GM12878 (cell line): ENCODE measurements at regions not wholly inside any gene's neighbourhood (a gene's known extent, or its start where the extent isn't known, plus 50 kb on each side); places are given as distances from the start of the nearest gene placed in this dataset.

ENCODE experiments used
- ATAC-seq: fragments of 200-7000 bp; cut with Tn5 transposase; 3 replicates; pipeline ENCODE4 v1.9.1; 2020; ENCODE audit warnings: mild to moderate bottlenecking, moderate library complexity
- BruUV-seq: library from RNA; stranded (reverse); fragments of 400-500 nt; replicated peaks from 2 replicates; lab custom pipeline; 2021; lab: Mats Ljungman, UMichigan
- CTCF ChIA-PET: fragments of 300-600 bp; sonication (Branson Sonifier 250); formaldehyde crosslinking; extraction: SDS; loops from one replicate; lab custom pipeline; 2021; ENCODE audit warnings: inconsistent platforms; lab: Yijun Ruan, JAX
- POLR2A ChIA-PET: fragments of 350-600 bp; formaldehyde crosslinking; extraction: SDS; loops from one replicate; lab custom pipeline; 2021; ENCODE audit warnings: inconsistent platforms; lab: Charles Lee
- RAD21 ChIA-PET: fragments of 300-600 bp; sonication (Branson Sonifier 250); formaldehyde crosslinking; loops from one replicate; lab custom pipeline; 2023; ENCODE audit warnings: antibody characterized with exemption; ENCODE audit not compliant: unreplicated experiment; lab: Charles Lee
- SMC1A ChIA-PET: fragments of 300-600 bp; sonication (Branson Sonifier 250); formaldehyde crosslinking; loops from one replicate; lab custom pipeline; 2023; ENCODE audit not compliant: unreplicated experiment, uncharacterized antibody; lab: Charles Lee
- DNase-seq: peaks from one replicate; pipeline ENCODE4 v3.0.0-alpha.2; 2011; ENCODE audit warnings: low read depth, low spot score
- FAIRE-seq: peaks from 3 replicates; lab custom pipeline; 2011; peaks lifted over from hg19 to GRCh38; lab: Jason Lieb, UNC
- H2AFZ ChIP-seq: 2 replicates; pipeline ENCODE4 v1.6.0; 2011; ENCODE audit warnings: low read depth, low read length, control low read depth; ENCODE audit not compliant: control insufficient read depth
- H3K27ac ChIP-seq: 2 replicates; pipeline ENCODE4 v1.5.1; 2011; ENCODE audit warnings: control low read depth; ENCODE audit not compliant: control insufficient read depth, insufficient read depth
- H3K27me3 ChIP-seq, 2 experiments: replicated peaks in 1 of 2; 2 replicates each; pipeline versions ENCODE4 v1.6.0 to v1.6.1; 2011; ENCODE audit warnings: low read length in 1 of 2; ENCODE audit not compliant: control insufficient read depth in 2 of 2, insufficient read depth in 2 of 2
- H3K36me3 ChIP-seq, 2 experiments: 2 replicates each; pipeline ENCODE4 v1.5.1; 2011; ENCODE audit warnings: low read length in 1 of 2; ENCODE audit not compliant: control insufficient read depth in 2 of 2, insufficient read depth in 2 of 2
- H3K4me1 ChIP-seq: 2 replicates; pipeline ENCODE4 v1.6.1; 2011; ENCODE audit warnings: mild to moderate bottlenecking, low read length, moderate library complexity, mixed read lengths; ENCODE audit not compliant: control insufficient read depth, insufficient read depth
- H3K4me2 ChIP-seq: 2 replicates; pipeline ENCODE4 v1.6.0; 2011; ENCODE audit warnings: control low read depth; ENCODE audit not compliant: control insufficient read depth, insufficient read depth
- H3K4me3 ChIP-seq: fragments of 200-600 bp; sonication (generic); 2 replicates; pipeline ENCODE4 v1.5.1; 2016
- H3K79me2 ChIP-seq: 2 replicates; pipeline ENCODE4 v1.6.0; 2011; ENCODE audit warnings: low read length; ENCODE audit not compliant: control insufficient read depth, insufficient read depth
- H3K9ac ChIP-seq: 2 replicates; pipeline ENCODE4 v1.8.0; 2011; ENCODE audit warnings: low read length, control low read depth, mixed read lengths; ENCODE audit not compliant: control insufficient read depth, insufficient read depth
- H3K9me3 ChIP-seq: replicated peaks from 3 replicates; pipeline ENCODE4 v1.5.1; 2011; ENCODE audit warnings: mild to moderate bottlenecking, low read length; ENCODE audit not compliant: control insufficient read depth, insufficient read depth
- H4K20me1 ChIP-seq: 2 replicates; pipeline ENCODE4 v1.6.0; 2011; ENCODE audit not compliant: control insufficient read depth, insufficient read depth
- BACH1 ChIP-seq: fragments of 450-650 bp; IDR thresholded peaks from 2 replicates; pipeline ENCODE4 v1.6.1; 2017; ENCODE audit warnings: mild to moderate bottlenecking, borderline replicate concordance
- CBX3 ChIP-seq: fragments of 200-600 bp; sonication (generic); IDR thresholded peaks from 2 replicates; pipeline ENCODE4 v1.6.1; 2016; ENCODE audit warnings: low read depth, borderline replicate concordance
- CBX5 ChIP-seq: sonication (generic); IDR thresholded peaks from 2 replicates; pipeline ENCODE4 v1.6.1; 2016; ENCODE audit warnings: low read depth, moderate library complexity, mild to moderate bottlenecking, inconsistent platforms
- ESRRA ChIP-seq: IDR thresholded peaks from 2 replicates; pipeline ENCODE4 v1.6.1; 2012; ENCODE audit warnings: mild to moderate bottlenecking, low read length, improper control_type of control experiment
- IRF3 ChIP-seq: fragments of 450-650 bp; IDR thresholded peaks from 2 replicates; pipeline ENCODE4 v1.6.1; 2014; ENCODE audit warnings: mild to moderate bottlenecking
- JUND ChIP-seq: IDR thresholded peaks from 2 replicates; pipeline ENCODE4 v1.6.1; 2012; ENCODE audit warnings: low read depth, mild to moderate bottlenecking, low read length, improper control_type of control experiment, moderate library complexity
- NFIC ChIP-seq: IDR thresholded peaks from 2 replicates; pipeline ENCODE4 v1.6.1; 2012; ENCODE audit warnings: low read depth, mild to moderate bottlenecking, inconsistent platforms, low read length, moderate library complexity
- NFXL1 ChIP-seq: fragments of 450-650 bp; IDR thresholded peaks from 2 replicates; pipeline ENCODE4 v1.6.1; 2017; ENCODE audit warnings: antibody characterized with exemption, mild to moderate bottlenecking, borderline replicate concordance
- NFYB ChIP-seq: IDR thresholded peaks from 2 replicates; pipeline ENCODE4 v1.6.1; 2011; ENCODE audit warnings: low read depth, mild to moderate bottlenecking, low read length, improper control_type of control experiment, moderate library complexity; ENCODE audit not compliant: insufficient read depth
- RBBP5 ChIP-seq: fragments of 200-600 bp; sonication (generic); conservative IDR thresholded peaks from 2 replicates; pipeline ENCODE4 v1.6.1; 2016
- RUNX3 ChIP-seq: IDR thresholded peaks from 2 replicates; pipeline ENCODE4 v1.6.1; 2012; ENCODE audit warnings: low read length, inconsistent platforms
- SMAD5 ChIP-seq: IDR thresholded peaks from 2 replicates; pipeline ENCODE4 v1.6.1; 2016; ENCODE audit warnings: antibody characterized with exemption, low read depth
- SREBF1 ChIP-seq: IDR thresholded peaks from 2 replicates; pipeline ENCODE4 v1.6.1; 2012; ENCODE audit warnings: mild to moderate bottlenecking, low read length
- STAT3 ChIP-seq: IDR thresholded peaks from 2 replicates; pipeline ENCODE4 v1.6.1; 2011; ENCODE audit warnings: low read depth, low read length, improper control_type of control experiment
- SUZ12 ChIP-seq: fragments of 200-600 bp; sonication (generic); IDR thresholded peaks from one replicate; pipeline ENCODE4 v1.6.1; 2018; ENCODE audit warnings: antibody characterized with exemption, mild to moderate bottlenecking; ENCODE audit not compliant: unreplicated experiment
- TCF7 ChIP-seq: IDR thresholded peaks from 2 replicates; pipeline ENCODE4 v1.6.1; 2014; ENCODE audit warnings: antibody characterized with exemption, borderline replicate concordance
- WRNIP1 ChIP-seq: IDR thresholded peaks from 2 replicates; pipeline ENCODE4 v1.6.1; 2011; ENCODE audit warnings: low read depth, low read length, improper control_type of control experiment, borderline replicate concordance
- WGBS: methylation state at CpG from one replicate; pipeline ENCODE4 v1.1.6; 2016; ENCODE audit warnings: low lambda C conversion rate; ENCODE audit not compliant: insufficient replicate concordance, insufficient coverage; ENCODE audit errors: missing lambda C conversion rate; 5-methylcytosine and 5-hydroxymethylcytosine counted together
- in situ Hi-C: fragments of 300-500 bp; cut with MboI; formaldehyde crosslinking; loops from 9 replicates; pipeline ENCODE4 v1.14.3; 2018; ENCODE audit warnings: mixed read lengths
- intact Hi-C: fragments of 100-400 bp; cut with micrococcal nuclease; formaldehyde crosslinking; loops from one replicate; pipeline ENCODE4 v1.14.2; 2022; ENCODE audit not compliant: unreplicated experiment
- TF ChIP-seq, protein P1 (sequence below): IDR thresholded peaks from 2 replicates; pipeline ENCODE4 v1.6.1; 2012; ENCODE audit warnings: low read depth, low read length, improper control_type of control experiment
- TF ChIP-seq, protein P2 (sequence below): fragments of 450-650 bp; conservative IDR thresholded peaks from 2 replicates; pipeline ENCODE4 v1.6.1; 2017; ENCODE audit warnings: mild to moderate bottlenecking, moderate library complexity
- TF ChIP-seq, protein P3 (sequence below), 3 experiments: IDR thresholded peaks in 2 of 3; conservative IDR thresholded peaks in 1 of 3; 2 replicates each; pipeline ENCODE4 v1.5.1; 2011; ENCODE audit warnings: low read depth in 3 of 3, low read length in 3 of 3, mild to moderate bottlenecking in 3 of 3, control low read depth in 2 of 3, moderate library complexity in 2 of 3, inconsistent platforms in 1 of 3, mixed read lengths in 1 of 3; ENCODE audit not compliant: control insufficient read depth in 2 of 3, insufficient read depth in 1 of 3; ENCODE audit errors: extremely low read depth in 1 of 3

DNA sequence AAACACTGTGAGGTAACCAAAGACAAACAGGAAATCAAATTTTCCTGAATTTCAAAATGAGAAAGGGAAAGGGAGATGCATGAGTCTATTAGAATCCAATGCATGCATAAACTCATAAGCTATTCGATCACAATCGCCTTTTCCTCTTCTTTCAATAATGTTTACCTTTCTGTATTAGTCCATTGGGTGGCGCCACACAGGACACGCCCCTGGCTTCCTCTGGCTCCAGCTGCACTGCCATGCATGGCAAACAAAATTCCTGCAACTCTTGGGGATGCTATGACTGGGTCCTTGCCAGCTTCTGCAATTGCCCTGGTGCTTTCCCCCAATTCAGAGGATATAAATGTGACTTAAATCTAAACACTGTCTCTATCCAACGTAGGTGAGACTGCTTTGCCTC lies 424.5 kb upstream of the PCDH7 start:
- Histone ChIP-seq H3K36me3 (no peaks in the 10 kb centered on the region), H3K9ac (no peak overlapping the region), H3K4me1 (no peaks in the 10 kb centered on the region), H2AFZ (no peak overlapping the region), H3K27me3 (no peaks in the 10 kb centered on the region), H3K9me3 (no peaks in the 10 kb centered on the region), H3K4me3 (no peak overlapping the region), H3K4me2 (no peak overlapping the region), H3K27ac (no peak overlapping the region), H4K20me1 (no peaks in the 10 kb centered on the region), H3K79me2 (no peaks in the 10 kb centered on the region)
- 38% methylated on average over 5 of the region's 5 CpGs for WGBS
- no TSS peak for BruUV-seq
- SMC1A ChIA-PET = interaction anchor here (0.6 kb wide), 1 partner anchor 36 kb away, joined by 3 read pairs; no protein-coding TSS in a partner anchor
- DNase-seq = no peak
- CTCF ChIA-PET = no interaction called here
- no peak for ATAC-seq
- intact Hi-C loops = no loop called here
- POLR2A ChIA-PET = no interaction called here
- RAD21 ChIA-PET = no interaction called here
- no peak for TF ChIP-seq WRNIP1
- TF ChIP-seq, protein P1, sequence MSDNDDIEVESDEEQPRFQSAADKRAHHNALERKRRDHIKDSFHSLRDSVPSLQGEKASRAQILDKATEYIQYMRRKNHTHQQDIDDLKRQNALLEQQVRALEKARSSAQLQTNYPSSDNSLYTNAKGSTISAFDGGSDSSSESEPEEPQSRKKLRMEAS = no peak
- no peak for TF ChIP-seq NFIC
- TF ChIP-seq RUNX3 = no peak
- TF ChIP-seq, protein P2, sequence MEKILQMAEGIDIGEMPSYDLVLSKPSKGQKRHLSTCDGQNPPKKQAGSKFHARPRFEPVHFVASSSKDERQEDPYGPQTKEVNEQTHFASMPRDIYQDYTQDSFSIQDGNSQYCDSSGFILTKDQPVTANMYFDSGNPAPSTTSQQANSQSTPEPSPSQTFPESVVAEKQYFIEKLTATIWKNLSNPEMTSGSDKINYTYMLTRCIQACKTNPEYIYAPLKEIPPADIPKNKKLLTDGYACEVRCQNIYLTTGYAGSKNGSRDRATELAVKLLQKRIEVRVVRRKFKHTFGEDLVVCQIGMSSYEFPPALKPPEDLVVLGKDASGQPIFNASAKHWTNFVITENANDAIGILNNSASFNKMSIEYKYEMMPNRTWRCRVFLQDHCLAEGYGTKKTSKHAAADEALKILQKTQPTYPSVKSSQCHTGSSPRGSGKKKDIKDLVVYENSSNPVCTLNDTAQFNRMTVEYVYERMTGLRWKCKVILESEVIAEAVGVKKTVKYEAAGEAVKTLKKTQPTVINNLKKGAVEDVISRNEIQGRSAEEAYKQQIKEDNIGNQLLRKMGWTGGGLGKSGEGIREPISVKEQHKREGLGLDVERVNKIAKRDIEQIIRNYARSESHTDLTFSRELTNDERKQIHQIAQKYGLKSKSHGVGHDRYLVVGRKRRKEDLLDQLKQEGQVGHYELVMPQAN = no peak
- TF ChIP-seq ESRRA = no peak
- TF ChIP-seq TCF7 = no peak
- TF ChIP-seq IRF3 = no peak
- no peak for TF ChIP-seq RBBP5
- TF ChIP-seq, protein P3, sequence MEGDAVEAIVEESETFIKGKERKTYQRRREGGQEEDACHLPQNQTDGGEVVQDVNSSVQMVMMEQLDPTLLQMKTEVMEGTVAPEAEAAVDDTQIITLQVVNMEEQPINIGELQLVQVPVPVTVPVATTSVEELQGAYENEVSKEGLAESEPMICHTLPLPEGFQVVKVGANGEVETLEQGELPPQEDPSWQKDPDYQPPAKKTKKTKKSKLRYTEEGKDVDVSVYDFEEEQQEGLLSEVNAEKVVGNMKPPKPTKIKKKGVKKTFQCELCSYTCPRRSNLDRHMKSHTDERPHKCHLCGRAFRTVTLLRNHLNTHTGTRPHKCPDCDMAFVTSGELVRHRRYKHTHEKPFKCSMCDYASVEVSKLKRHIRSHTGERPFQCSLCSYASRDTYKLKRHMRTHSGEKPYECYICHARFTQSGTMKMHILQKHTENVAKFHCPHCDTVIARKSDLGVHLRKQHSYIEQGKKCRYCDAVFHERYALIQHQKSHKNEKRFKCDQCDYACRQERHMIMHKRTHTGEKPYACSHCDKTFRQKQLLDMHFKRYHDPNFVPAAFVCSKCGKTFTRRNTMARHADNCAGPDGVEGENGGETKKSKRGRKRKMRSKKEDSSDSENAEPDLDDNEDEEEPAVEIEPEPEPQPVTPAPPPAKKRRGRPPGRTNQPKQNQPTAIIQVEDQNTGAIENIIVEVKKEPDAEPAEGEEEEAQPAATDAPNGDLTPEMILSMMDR (IDR thresholded peaks at IDR 0.05 in 2 of 3, conservative IDR thresholded peaks at IDR 0.05 in 1 of 3; ENCODE audit: control insufficient read depth in 2 of 3, extremely low read depth in 1 of 3, insufficient read depth in 1 of 3, low read depth in 3 of 3, low read length in 3 of 3) = no peak
- TF ChIP-seq JUND = no peak
- no peak for TF ChIP-seq CBX3
- no peak for TF ChIP-seq BACH1
- no peak for TF ChIP-seq NFYB
- TF ChIP-seq SMAD5 = no peak
- no peak for TF ChIP-seq SUZ12
- TF ChIP-seq CBX5 = no peak
- TF ChIP-seq STAT3 = no peak
- no peak for TF ChIP-seq SREBF1
- TF ChIP-seq NFXL1 = no peak
- in situ Hi-C loops = no loop called here
- no peak for FAIRE-seq
